GM12878 (cell line): ENCODE measurements at regions not wholly inside any gene's neighbourhood (a gene's known extent, or its start where the extent isn't known, plus 50 kb on each side); places are given as distances from the start of the nearest gene placed in this dataset.

Experiments
- ATAC-seq: fragments of 200-7000 bp; cut with Tn5 transposase; 3 replicates; pipeline ENCODE4 v1.9.1; 2020; ENCODE audit warnings: mild to moderate bottlenecking, moderate library complexity
- BruUV-seq: library from RNA; stranded (reverse); fragments of 400-500 nt; replicated peaks from 2 replicates; lab custom pipeline; 2021; lab: Mats Ljungman, UMichigan
- CTCF ChIA-PET: fragments of 300-600 bp; sonication (Branson Sonifier 250); formaldehyde crosslinking; extraction: SDS; loops from one replicate; lab custom pipeline; 2021; ENCODE audit warnings: inconsistent platforms; lab: Yijun Ruan, JAX
- POLR2A ChIA-PET: fragments of 350-600 bp; formaldehyde crosslinking; extraction: SDS; loops from one replicate; lab custom pipeline; 2021; ENCODE audit warnings: inconsistent platforms; lab: Charles Lee
- RAD21 ChIA-PET: fragments of 300-600 bp; sonication (Branson Sonifier 250); formaldehyde crosslinking; loops from one replicate; lab custom pipeline; 2023; ENCODE audit warnings: antibody characterized with exemption; ENCODE audit not compliant: unreplicated experiment; lab: Charles Lee
- SMC1A ChIA-PET: fragments of 300-600 bp; sonication (Branson Sonifier 250); formaldehyde crosslinking; loops from one replicate; lab custom pipeline; 2023; ENCODE audit not compliant: unreplicated experiment, uncharacterized antibody; lab: Charles Lee
- DNase-seq: peaks from one replicate; pipeline ENCODE4 v3.0.0-alpha.2; 2011; ENCODE audit warnings: low read depth, low spot score
- FAIRE-seq: peaks from 3 replicates; lab custom pipeline; 2011; peaks lifted over from hg19 to GRCh38; lab: Jason Lieb, UNC
- H2AFZ ChIP-seq: 2 replicates; pipeline ENCODE4 v1.6.0; 2011; ENCODE audit warnings: low read depth, low read length, control low read depth; ENCODE audit not compliant: control insufficient read depth
- H3K27ac ChIP-seq: 2 replicates; pipeline ENCODE4 v1.5.1; 2011; ENCODE audit warnings: control low read depth; ENCODE audit not compliant: control insufficient read depth, insufficient read depth
- H3K27me3 ChIP-seq, 2 experiments: replicated peaks in 1 of 2; 2 replicates each; pipeline versions ENCODE4 v1.6.0 to v1.6.1; 2011; ENCODE audit warnings: low read length in 1 of 2; ENCODE audit not compliant: control insufficient read depth in 2 of 2, insufficient read depth in 2 of 2
- H3K36me3 ChIP-seq, 2 experiments: 2 replicates each; pipeline ENCODE4 v1.5.1; 2011; ENCODE audit warnings: low read length in 1 of 2; ENCODE audit not compliant: control insufficient read depth in 2 of 2, insufficient read depth in 2 of 2
- H3K4me1 ChIP-seq: 2 replicates; pipeline ENCODE4 v1.6.1; 2011; ENCODE audit warnings: mild to moderate bottlenecking, low read length, moderate library complexity, mixed read lengths; ENCODE audit not compliant: control insufficient read depth, insufficient read depth
- H3K4me2 ChIP-seq: 2 replicates; pipeline ENCODE4 v1.6.0; 2011; ENCODE audit warnings: control low read depth; ENCODE audit not compliant: control insufficient read depth, insufficient read depth
- H3K4me3 ChIP-seq: fragments of 200-600 bp; sonication (generic); 2 replicates; pipeline ENCODE4 v1.5.1; 2016
- H3K79me2 ChIP-seq: 2 replicates; pipeline ENCODE4 v1.6.0; 2011; ENCODE audit warnings: low read length; ENCODE audit not compliant: control insufficient read depth, insufficient read depth
- H3K9ac ChIP-seq: 2 replicates; pipeline ENCODE4 v1.8.0; 2011; ENCODE audit warnings: low read length, control low read depth, mixed read lengths; ENCODE audit not compliant: control insufficient read depth, insufficient read depth
- H3K9me3 ChIP-seq: replicated peaks from 3 replicates; pipeline ENCODE4 v1.5.1; 2011; ENCODE audit warnings: mild to moderate bottlenecking, low read length; ENCODE audit not compliant: control insufficient read depth, insufficient read depth
- H4K20me1 ChIP-seq: 2 replicates; pipeline ENCODE4 v1.6.0; 2011; ENCODE audit not compliant: control insufficient read depth, insufficient read depth
- ATF3 ChIP-seq: IDR thresholded peaks from 2 replicates; pipeline ENCODE4 v1.6.1; 2011; ENCODE audit warnings: low read depth, mild to moderate bottlenecking, low read length, moderate library complexity, borderline replicate concordance; ENCODE audit errors: extremely low read depth
- EED ChIP-seq: sonication (generic); IDR thresholded peaks from 2 replicates; pipeline ENCODE4 v1.6.1; 2016; ENCODE audit warnings: antibody characterized with exemption, low read depth
- HDAC6 ChIP-seq: fragments of 200-600 bp; sonication (generic); IDR thresholded peaks from one replicate; pipeline ENCODE4 v1.8.0; 2017; ENCODE audit warnings: antibody characterized with exemption; ENCODE audit not compliant: unreplicated experiment
- LARP7 ChIP-seq: fragments of 450-650 bp; IDR thresholded peaks from 2 replicates; pipeline ENCODE4 v1.6.1; 2017; ENCODE audit warnings: mild to moderate bottlenecking
- POLR2A ChIP-seq: IDR thresholded peaks from 2 replicates; pipeline ENCODE4 v1.6.1; 2011; ENCODE audit warnings: low read depth, mild to moderate bottlenecking, low read length
- ZBTB11 ChIP-seq: fragments of 450-650 bp; formaldehyde crosslinking; IDR thresholded peaks from 2 replicates; pipeline ENCODE4 v1.5.0; 2022; ENCODE audit warnings: mild to moderate bottlenecking, missing genetic modification characterization
- ZZZ3 ChIP-seq: IDR thresholded peaks from 2 replicates; pipeline ENCODE4 v1.6.1; 2011; ENCODE audit warnings: low read depth; ENCODE audit not compliant: control insufficient read depth, insufficient read length
- WGBS: methylation state at CpG from one replicate; pipeline ENCODE4 v1.1.6; 2016; ENCODE audit warnings: low lambda C conversion rate; ENCODE audit not compliant: insufficient replicate concordance, insufficient coverage; ENCODE audit errors: missing lambda C conversion rate; 5-methylcytosine and 5-hydroxymethylcytosine counted together
- in situ Hi-C: fragments of 300-500 bp; cut with MboI; formaldehyde crosslinking; loops from 9 replicates; pipeline ENCODE4 v1.14.3; 2018; ENCODE audit warnings: mixed read lengths
- intact Hi-C: fragments of 100-400 bp; cut with micrococcal nuclease; formaldehyde crosslinking; loops from one replicate; pipeline ENCODE4 v1.14.2; 2022; ENCODE audit not compliant: unreplicated experiment

- H3K27ac ChIP-seq, result no peak overlapping the region
- H3K27me3 ChIP-seq, result no peaks in the 10 kb centered on the region
- ATAC-seq, result no peak
- no peaks in the 10 kb centered on the region for H3K79me2 ChIP-seq
- BruUV-seq, result no TSS peak
- TF ChIP-seq ATF3, result no peak
- no peak for TF ChIP-seq HDAC6
- no peak for TF ChIP-seq ZZZ3
- no peak for TF ChIP-seq ZBTB11 (CRISPR knock-in tag)
- no peak for TF ChIP-seq LARP7
- no peak for TF ChIP-seq POLR2A
- TF ChIP-seq EED, result no peak
- H3K9ac ChIP-seq, result no peak overlapping the region
- SMC1A ChIA-PET, result no interaction called here
- no peak for DNase-seq
- no peaks in the 10 kb centered on the region for H3K4me1 ChIP-seq
- in situ Hi-C loops (no loop called here), intact Hi-C loops (no loop called here)
- H2AFZ ChIP-seq, result no peak overlapping the region
- H4K20me1 ChIP-seq, result no peaks in the 10 kb centered on the region
- RAD21 ChIA-PET, result no interaction called here
- no peaks in the 10 kb centered on the region for H3K9me3 ChIP-seq
- CTCF ChIA-PET, result no interaction called here
- H3K36me3 ChIP-seq, result no peaks in the 10 kb centered on the region
- H3K4me3 ChIP-seq, result no peak overlapping the region
- 24% methylated on average over 2 of the region's 2 CpGs for WGBS
- H3K4me2 ChIP-seq, result no peak overlapping the region
- POLR2A ChIA-PET, result no interaction called here
- FAIRE-seq, result no peak
Measured at GRCh38 chr16:54847609-54848008, 83.1 kb upstream of the IRX5 start.
